T1000 (cell line): ENCODE measurements at regions not wholly inside any gene's neighbourhood (a gene's known extent, or its start where the extent isn't known, plus 50 kb on each side); places are given as distances from the start of the nearest gene placed in this dataset.
"Not testable (repeated sequence)": the region's sequence is repeated elsewhere in the genome, so short reads cannot be mapped to it uniquely, and the experiment has no call there.

Experiments
- DNase-seq: peaks from one replicate; lab custom pipeline; 2025; ENCODE audit warnings: mixed read lengths; lab: John Stamatoyannopoulos, UW

DNA sequence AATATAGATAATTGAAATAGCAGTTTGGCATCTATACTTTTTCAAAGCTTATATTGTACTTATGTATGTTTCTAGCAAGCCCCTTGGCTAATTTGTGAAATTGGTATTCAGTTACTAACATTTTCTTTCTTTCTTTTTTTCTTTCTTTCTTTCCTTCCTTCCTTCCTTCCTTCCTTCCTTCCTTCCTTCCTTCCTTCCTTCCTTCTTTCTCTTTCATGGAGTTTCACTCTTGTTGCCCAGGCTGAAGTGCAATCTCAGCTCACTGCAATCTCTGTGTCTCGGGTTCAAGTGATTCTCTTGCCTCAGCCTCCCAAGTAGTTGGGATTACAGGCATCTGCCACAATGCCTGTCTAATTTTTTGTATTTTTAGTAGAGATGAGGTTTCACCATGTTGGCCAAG lies 215.4 kb downstream of the NNT start:
- not testable (repeated sequence) for DNase-seq

DNA sequence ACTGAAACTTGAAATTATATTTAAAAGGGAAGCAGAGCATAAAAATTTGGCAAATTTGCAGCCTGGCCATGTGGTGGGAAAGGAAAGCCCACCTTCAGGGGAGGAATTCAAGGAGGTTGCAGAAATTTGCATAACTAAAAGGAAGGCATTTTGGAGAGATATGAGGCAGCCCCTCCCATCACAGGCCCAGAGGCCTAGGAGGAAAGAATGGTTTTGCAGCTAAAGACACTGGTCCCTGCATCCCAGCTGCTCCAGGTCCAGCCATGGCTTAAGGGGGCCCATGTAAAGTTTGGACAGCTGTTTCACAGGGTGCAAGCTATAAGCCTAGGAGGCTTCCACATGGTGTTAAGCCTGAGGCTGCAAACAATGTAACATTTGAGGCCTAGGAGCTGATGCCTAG lies 212.5 kb downstream of the NNT start:
- no peak for DNase-seq

DNA sequence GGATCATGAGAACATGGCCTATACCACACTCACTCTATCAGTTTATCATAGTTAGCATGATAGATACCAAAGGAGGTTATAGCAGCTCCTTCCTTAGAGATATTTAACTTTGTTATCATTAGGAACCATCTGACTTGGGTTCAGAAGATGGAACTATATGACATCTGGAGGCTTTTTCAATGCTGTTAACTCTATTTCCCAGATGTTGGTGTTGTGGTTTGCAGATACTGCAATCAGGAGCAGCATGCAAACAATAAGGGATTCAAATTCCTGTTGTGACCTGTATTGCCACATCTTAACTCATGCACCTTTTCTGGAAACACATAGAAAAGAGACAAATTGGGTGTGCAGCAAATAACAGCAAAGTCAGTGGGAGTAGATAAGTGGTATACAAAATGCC lies 201.7 kb downstream of the NNT start:
- no peak for DNase-seq

DNA sequence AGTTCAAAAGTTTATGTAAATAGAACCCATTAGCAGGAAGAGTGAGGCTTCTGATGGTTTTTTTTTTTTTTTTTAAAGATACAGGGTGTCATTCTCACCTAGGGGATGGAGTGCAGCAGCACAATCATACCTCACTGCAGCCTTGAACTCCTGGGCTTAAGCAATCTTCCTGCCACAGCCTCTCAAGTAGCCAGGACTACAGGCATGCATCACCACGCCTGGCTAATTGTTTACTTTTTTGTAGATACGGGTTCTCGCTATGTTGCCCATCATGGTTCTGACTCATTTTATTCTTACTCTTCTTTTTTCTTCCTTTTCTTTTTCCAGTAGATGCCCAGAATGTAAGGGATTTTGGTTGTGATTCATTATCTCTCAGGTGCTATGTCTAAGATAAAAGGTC lies 201.1 kb downstream of the NNT start:
- no peak for DNase-seq

DNA sequence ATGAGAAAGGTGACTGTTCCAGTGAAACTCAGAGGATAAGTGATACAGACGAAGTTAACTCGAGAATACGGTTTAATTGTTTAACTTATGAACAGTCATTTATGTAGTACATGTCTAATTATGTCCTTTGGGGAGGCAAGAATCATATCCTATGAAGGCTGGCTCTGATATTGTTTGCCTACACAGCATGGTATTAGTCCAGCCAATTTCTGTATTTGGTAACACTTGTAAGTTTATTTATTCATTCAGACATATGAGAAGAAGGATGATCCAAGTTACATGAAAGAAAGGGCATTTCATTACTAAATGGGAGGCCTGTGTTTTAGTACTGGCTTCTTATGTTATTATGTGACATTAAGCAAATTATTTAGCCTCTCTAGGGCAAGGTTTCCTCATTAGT lies 199.7 kb downstream of the NNT start:
- no peak for DNase-seq

DNA sequence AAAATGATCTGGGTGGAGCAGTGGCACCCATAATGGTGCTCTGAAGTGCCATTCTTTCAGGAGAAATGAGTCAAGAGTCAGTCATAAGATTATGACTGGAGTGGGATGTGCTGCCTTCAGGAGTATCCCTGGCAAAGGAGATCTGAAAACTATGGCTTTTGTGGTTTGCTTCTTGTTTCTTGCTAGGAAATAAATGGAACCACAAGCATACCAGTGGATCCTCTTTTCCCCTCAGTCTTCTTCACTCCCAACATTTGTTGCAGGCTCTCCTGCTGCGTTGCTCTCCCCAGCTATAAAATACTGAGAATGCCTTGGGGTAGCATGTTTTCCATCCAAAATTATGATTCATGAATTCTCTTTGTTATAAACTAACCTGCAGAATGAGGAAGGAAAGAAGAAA lies 199.1 kb downstream of the NNT start:
- DNase-seq, result peak; percentile 21

DNA sequence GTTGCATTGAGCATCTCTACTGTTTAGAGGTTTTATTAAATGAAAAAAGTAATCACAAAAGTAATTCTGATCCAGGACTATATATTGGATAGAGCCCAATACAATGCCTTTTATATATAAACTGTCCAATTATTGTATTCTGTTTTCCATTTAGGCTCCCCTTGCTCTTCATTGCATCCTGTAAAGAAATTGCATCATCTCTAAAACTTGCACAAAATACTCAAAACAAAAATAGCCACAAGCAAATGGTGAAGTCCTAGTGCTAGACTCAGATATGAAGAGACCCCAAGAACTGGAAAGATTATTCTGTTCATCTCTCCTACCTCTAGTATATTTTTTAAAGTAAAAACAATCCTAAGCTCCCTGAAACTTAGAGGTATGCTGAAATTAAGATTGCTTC lies 195.8 kb downstream of the NNT start:
- no peak for DNase-seq

DNA sequence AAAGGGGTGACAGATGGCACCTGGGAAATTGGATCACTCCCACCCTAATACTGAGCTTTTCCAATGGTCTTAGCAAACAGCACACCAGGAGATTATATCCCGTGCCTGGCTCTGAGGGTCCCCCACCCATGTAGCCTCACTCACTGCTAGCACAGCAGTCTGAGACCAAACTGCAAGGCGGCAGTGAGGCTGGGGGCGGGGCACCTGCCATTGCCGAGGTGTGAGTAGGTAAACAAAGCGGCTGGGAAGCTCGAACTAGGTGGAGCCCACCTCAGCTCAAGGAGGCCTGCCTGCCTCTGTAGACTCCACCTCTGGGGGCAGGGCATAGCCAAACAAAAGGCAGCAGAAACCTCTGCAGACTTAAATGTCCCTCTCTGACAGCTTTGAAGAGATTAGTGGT lies 188.9 kb downstream of the NNT start:
- not testable (repeated sequence) for DNase-seq

DNA sequence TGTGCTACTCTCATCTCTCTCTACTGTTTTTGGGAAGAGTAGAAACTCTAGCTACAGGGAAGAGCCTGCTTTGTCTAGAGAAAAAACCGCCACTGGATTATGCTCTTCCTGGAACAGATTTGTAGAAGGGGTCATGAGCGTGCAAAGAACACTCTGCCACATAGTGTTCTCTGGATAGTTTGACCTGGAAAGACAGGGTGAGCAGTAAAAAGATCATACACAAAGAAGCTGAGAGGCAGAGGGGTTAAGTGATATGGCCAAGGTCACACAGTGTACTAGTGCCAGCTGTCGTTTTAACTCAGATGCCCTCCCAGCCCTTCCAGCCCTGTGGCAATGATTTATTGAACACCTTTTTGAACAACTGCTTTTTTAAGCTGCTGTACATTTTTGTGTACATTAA lies 182.2 kb downstream of the NNT start:
- DNase-seq, result no peak

DNA sequence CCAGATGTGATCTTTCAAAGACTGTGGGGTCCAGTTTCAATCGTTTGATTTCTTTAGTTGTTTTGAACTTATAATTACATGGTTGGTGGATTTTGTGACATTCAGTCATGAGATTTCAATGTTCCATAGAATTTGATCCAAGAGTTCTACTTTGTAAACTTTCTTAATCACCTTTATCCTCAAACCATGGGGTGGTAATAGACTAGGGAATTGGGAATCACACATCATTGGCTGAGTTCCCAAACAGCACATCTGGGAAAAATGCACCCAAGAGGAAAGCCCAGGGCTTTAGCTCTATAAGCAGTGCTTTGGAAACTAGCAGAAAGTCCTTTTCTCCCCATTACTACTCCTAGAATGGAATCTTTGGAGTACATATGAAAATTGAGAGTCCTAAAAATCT lies 177.6 kb downstream of the NNT start:
- DNase-seq, result no peak

DNA sequence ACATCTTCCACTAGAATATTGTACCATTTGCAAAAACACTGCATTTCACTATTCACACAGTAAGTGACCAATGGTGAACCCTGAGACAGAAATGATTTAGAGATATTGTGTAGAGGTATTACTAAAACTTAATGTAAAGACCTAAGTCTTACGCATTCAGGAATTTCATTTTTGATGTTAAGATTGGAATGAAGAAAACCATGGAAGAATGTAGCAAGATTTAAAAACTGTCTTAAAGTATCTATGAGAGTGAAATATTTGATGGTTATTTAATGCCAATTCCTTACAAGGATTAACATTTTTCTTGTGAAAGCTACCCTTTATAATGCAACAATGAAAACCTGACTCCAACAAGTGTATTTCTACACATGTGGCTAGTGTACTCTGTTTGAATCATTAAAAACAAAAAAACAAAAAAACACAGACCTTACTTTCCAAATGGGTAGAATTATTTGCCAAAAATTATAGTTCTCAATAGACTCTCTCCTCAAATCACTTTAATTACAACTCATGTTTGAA lies 172.0 kb downstream of the NNT start:
- DNase-seq, result no peak

DNA sequence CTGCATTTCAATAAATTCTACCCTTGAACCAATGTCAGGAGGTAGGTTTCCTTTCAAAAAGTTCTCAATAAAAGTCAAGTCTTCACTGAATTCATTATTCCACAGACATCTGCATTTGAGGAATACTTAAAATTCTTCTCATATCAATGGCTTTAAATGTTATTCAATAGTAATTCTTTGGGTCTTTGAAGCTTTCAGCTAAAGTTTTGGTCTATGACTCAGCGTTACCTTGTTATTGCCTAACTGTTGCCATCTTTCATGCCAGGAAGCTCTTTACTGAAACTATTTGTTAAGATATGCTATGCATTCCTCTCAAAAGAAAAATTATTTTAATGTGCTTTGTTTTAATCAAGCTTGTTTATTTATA lies 170.5 kb downstream of the NNT start:
- DNase-seq, result no peak

DNA sequence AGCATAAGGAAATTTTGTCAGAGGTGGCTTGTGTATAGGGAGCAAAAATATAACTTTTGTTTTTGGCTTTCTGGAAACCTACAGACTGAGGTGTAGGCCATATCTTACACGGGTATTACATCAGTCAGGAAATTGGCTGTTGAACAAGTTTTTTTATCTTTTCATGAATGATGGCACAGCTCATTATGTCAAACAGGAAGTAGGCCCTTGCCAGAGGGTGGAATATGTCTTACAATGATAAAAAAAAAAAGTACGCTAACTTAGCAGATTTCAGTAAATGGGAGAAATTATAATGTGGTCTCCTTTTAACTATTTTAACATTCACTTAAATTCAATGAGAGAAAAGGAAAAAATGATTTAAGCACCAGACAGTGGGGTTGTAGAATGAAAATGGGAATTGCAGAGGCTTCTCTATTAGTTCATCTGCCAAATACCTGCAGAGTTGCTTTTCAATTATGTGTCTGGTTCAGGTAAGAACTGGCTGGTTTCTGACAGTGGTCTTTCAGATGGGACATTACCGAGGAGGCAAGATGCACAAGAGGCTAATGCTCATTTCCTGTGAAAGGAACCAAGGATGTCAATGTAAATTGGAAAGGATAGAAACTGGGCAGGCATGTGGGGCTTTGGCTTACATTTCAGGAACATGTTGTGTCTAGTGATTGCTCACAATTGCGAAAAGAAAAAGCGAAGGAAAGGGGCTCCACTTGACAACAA lies 169.9 kb downstream of the NNT start:
- no peak for DNase-seq

DNA sequence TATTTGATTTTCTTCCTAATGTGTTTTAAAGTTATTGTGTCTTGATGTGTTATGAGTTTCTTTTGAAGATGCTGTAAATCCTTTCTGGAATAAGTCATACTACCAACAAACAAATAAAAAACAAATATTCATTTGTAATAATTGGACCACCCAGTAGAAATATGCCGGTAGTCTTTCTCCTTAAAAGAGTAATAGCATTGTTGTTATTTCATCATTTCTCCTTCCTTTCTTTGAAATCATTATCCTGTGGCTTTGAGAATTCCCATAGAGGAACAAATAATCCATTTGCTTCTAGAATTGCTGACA lies 169.4 kb downstream of the NNT start:
- DNase-seq, result no peak

DNA sequence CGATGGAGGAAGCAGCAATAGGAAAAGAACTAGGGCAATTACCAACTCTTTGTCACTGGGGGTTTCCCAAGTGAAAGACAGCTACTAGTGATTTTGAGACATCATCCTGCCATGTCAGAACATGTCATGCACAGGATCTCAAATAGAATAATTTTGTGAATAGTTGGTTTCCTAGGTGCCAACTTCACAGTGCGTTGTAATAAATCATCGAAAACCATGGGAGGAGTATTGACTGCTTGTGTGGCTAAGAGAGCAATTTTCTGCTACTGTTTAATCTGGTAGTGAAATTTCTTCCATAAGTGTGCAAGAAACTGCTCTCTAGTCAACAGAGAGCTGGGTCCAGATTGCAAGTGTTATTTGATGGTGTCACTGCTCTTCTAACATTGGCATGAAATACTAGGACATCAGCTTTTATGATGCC lies 168.6 kb downstream of the NNT start:
- DNase-seq, result no peak

DNA sequence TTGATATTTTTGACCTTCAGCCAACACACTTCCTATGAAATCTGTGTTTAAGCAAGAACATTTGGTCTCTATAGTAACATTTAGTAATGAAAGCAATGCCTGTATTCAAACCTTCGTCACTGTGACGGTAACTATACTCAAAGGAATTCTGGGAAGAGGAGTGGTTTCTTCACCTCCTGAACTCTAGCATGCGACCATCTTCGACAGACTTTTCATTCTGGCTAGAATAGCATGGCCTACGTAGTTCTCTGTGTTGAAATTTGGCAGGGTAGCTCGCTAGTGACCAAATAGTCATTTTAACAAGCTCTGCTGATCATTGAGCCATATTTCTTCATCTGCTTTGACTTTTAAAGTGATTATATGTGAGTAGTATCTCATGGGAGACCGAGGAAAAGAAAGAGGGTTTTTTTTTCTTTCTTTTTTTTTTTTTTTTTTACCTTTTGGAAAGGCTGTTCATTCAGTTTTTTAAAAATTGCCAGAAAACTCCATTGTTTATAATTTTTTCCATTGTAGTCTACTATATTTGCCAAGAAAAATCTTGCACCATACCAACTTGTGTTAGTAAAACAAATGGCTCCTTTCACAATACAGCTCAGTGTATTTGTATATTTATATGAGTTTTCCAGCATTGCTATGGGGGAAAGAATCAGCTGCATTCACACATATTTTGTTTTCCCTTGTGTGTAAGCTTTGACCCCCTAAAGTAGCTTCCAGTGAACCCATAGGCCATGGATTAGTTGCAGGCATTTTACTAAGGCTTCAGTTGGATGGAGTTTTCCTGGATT lies 166.8 kb downstream of the NNT start:
- DNase-seq, result no peak
